SK-N-SH (cell line): ENCODE measurements at regions not wholly inside any gene's neighbourhood (a gene's known extent, or its start where the extent isn't known, plus 50 kb on each side); places are given as distances from the start of the nearest gene placed in this dataset.
"Not testable (repeated sequence)": the region's sequence is repeated elsewhere in the genome, so short reads cannot be mapped to it uniquely, and the experiment has no call there.

Experiments used
- CTCF ChIP-seq: fragments of 200-600 bp; sonication (generic); IDR thresholded peaks from 2 replicates; pipeline ENCODE4 v1.6.1; 2017; ENCODE audit warnings: antibody characterized with exemption, mild to moderate bottlenecking, moderate library complexity
- SIN3A ChIP-seq: IDR thresholded peaks from 2 replicates; pipeline ENCODE4 v1.6.1; 2012; ENCODE audit warnings: low read depth, mild to moderate bottlenecking, low read length, moderate library complexity, borderline replicate concordance

DNA sequence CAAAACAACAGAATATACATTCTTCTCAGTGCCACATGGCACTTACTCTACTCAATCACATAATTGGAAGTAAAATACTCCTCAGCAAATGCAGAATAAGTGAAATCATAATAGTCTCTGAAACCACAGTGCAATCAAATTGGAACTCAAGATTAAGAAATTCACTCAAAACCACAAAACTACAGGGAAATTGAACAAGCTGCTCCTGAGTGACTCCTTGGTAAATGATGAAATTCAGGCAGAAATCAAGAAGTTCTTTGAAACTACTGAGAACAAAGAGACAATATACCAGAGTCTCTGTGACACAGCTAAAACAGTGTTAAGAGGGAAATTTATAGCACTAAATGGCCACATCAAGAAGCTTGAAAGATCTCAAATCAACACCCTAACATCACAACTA lies 125.4 kb downstream of the MTERF1 start:
- not testable (repeated sequence) for TF ChIP-seq CTCF, SIN3A
